Osteocyte (in vitro differentiated cells): ENCODE measurements at regions not wholly inside any gene's neighbourhood (a gene's known extent, or its start where the extent isn't known, plus 50 kb on each side); places are given as distances from the start of the nearest gene placed in this dataset.

ENCODE experiments used
- DNase-seq: peaks from one replicate; pipeline ENCODE4 v3.0.0; 2021; ENCODE audit warnings: mixed read lengths; ENCODE audit not compliant: unreplicated experiment; ENCODE audit errors: extremely low spot score
- H3K27ac Mint-ChIP-seq: one replicate; pipeline ENCODE4 v1.8.0; 2021; ENCODE audit warnings: mild to moderate bottlenecking, mixed read lengths; ENCODE audit not compliant: unreplicated experiment
- H3K27me3 Mint-ChIP-seq: one replicate; pipeline ENCODE4 v1.8.0; 2021; ENCODE audit warnings: mixed read lengths; ENCODE audit not compliant: unreplicated experiment
- H3K36me3 Mint-ChIP-seq: one replicate; pipeline ENCODE4 v1.8.0; 2021; ENCODE audit warnings: mixed read lengths; ENCODE audit not compliant: unreplicated experiment
- H3K4me1 Mint-ChIP-seq: one replicate; pipeline ENCODE4 v1.8.0; 2021; ENCODE audit warnings: mixed read lengths; ENCODE audit not compliant: unreplicated experiment
- H3K4me3 Mint-ChIP-seq: one replicate; pipeline ENCODE4 v1.8.0; 2021; ENCODE audit warnings: mild to moderate bottlenecking, moderate library complexity, mixed read lengths; ENCODE audit not compliant: unreplicated experiment
- H3K9me3 Mint-ChIP-seq: one replicate; pipeline ENCODE4 v1.8.0; 2021; ENCODE audit warnings: mixed read lengths; ENCODE audit not compliant: unreplicated experiment
- CTCF ChIP-seq: fragments of 200-600 bp; sonication (generic); IDR thresholded peaks from 2 replicates; pipeline ENCODE4 v1.5.0; 2021; ENCODE audit warnings: antibody characterized with exemption, mild to moderate bottlenecking, moderate library complexity

- H3K4me3 Mint-ChIP-seq = no peak overlapping the region
- H3K9me3 Mint-ChIP-seq = peaks cover 11% of the 10 kb centered on the region
- H3K27ac Mint-ChIP-seq = no peak overlapping the region
- peaks cover 8% of the 10 kb centered on the region for H3K4me1 Mint-ChIP-seq
- no peaks in the 10 kb centered on the region for H3K27me3 Mint-ChIP-seq
- peaks cover 15% of the 10 kb centered on the region for H3K36me3 Mint-ChIP-seq
- no peak for DNase-seq
- TF ChIP-seq CTCF = no peak
Observed at GRCh38 chr11:34789196-34789834, 126.9 kb downstream of the APIP start.

DNA sequence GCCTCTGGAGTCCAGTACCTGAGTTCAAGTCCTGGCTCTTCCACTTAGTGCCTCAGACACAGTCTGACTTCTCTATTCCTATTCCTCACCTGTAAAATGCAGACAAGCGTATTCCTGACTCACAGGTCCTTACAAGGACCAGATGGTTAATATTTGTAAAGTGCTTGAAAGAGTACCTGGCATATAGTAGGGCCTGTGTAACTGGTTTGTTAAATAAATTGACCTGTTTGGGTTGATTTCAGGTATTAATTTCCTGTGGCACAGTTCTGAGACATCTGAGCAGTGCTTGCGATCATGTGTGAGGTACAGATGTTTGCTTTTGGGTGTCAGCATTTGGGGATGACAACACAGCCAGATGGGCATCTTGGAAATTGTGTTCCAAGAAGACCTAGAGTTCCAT, 127.5 kb downstream of the APIP start:
- peaks cover 8% of the 10 kb centered on the region for H3K4me1 Mint-ChIP-seq
- H3K4me3 Mint-ChIP-seq = no peak overlapping the region
- TF ChIP-seq CTCF = no peak
- peaks cover 16% of the 10 kb centered on the region for H3K36me3 Mint-ChIP-seq
- H3K9me3 Mint-ChIP-seq = peaks cover 10% of the 10 kb centered on the region
- H3K27ac Mint-ChIP-seq = no peak overlapping the region
- H3K27me3 Mint-ChIP-seq = no peaks in the 10 kb centered on the region
- no peak for DNase-seq

GRCh38 chr11:34787895-34788294, 128.3 kb downstream of the APIP start:
- no peak for TF ChIP-seq CTCF
- H3K4me3 Mint-ChIP-seq = no peak overlapping the region
- no peak for DNase-seq
- no peaks in the 10 kb centered on the region for H3K27me3 Mint-ChIP-seq
- H3K27ac Mint-ChIP-seq = no peak overlapping the region
- H3K9me3 Mint-ChIP-seq = peaks cover 10% of the 10 kb centered on the region
- H3K36me3 Mint-ChIP-seq = peaks cover 13% of the 10 kb centered on the region
- H3K4me1 Mint-ChIP-seq = peaks cover 8% of the 10 kb centered on the region

DNA sequence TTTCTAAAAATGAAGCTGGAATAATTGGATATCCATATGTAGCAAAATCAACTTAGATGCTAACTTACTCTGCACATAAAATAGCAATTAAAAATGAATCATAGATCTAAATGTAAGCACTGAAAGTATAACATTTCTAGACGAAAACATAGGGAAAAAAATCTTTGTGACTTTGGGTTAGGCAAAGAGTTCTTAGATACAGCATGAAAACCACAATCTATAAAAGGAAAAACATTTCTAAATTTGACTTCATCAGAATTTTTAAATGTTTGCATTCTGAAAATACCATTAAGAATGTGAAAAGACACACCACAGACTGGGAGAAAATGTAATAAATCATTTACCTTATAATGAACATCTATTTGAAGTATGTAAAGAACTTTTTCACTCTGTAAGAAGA, 128.8 kb downstream of the APIP start:
- no peak overlapping the region for H3K4me3 Mint-ChIP-seq
- DNase-seq = no peak
- H3K9me3 Mint-ChIP-seq = peaks cover 10% of the 10 kb centered on the region
- peaks cover 8% of the 10 kb centered on the region for H3K4me1 Mint-ChIP-seq
- TF ChIP-seq CTCF = no peak
- peaks cover 13% of the 10 kb centered on the region for H3K36me3 Mint-ChIP-seq
- H3K27me3 Mint-ChIP-seq = no peaks in the 10 kb centered on the region
- no peak overlapping the region for H3K27ac Mint-ChIP-seq

- TF ChIP-seq CTCF = no peak
- Mint-ChIP-seq H3K27me3 (no peaks in the 10 kb centered on the region), H3K9me3 (peaks cover 17% of the 10 kb centered on the region), H3K27ac (no peak overlapping the region), H3K4me1 (peaks cover 8% of the 10 kb centered on the region), H3K36me3 (peaks cover 19% of the 10 kb centered on the region), H3K4me3 (no peak overlapping the region)
- no peak for DNase-seq
Observed at GRCh38 chr11:34784318-34784841, 131.8 kb downstream of the APIP start.
